ENCODE measurements at regions not wholly inside any gene's neighbourhood (a gene's known extent, or its start where the extent isn't known, plus 50 kb on each side); places are given as distances from the start of the nearest gene placed in this dataset.

DNA sequence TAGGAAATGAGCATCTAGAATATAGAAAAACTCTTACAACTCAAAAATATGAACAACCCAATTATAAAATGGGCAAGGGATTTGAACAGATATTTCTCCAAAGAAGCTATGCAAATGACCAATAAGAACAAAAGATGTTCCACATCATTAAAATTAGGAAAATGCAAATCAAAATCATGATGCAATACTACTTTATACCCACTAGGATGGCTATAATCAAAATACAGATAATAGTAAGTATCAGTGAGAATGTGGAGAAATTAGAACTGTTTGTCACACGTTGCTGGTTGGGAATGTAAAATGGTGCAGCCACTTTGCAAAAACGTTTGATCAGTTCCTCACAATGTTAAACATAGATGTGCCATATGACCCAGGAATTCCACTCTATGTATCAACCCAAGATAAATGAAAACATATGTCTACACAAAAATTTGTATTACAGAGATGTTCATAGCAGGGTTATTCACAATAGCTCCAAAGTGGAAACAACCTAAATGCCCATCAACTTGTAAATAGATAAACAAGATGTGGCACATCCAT is 558.4 kb downstream of the SLC4A3 start:
- DNase-seq, result no peak

DNA sequence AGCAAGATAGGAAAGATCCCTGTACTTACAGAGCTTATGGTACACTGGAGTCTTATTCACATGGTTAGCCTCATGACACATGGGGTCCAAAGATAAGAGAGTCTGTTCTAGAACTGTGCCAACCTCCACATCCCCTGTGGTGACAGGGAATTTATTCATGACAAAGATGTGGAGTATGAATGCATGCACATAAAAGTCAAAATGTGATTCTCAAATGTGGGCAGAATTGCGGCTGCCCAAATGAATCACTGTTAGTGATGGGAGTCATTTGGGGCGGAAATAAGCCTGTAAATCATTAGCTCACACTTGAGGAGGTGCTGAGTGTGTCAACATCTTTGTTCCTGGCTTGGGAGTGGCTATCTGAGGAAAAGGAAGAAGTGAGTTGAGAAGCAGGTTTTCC is 560.6 kb downstream of the SLC4A3 start:
- peak; percentile 16 for DNase-seq

DNA sequence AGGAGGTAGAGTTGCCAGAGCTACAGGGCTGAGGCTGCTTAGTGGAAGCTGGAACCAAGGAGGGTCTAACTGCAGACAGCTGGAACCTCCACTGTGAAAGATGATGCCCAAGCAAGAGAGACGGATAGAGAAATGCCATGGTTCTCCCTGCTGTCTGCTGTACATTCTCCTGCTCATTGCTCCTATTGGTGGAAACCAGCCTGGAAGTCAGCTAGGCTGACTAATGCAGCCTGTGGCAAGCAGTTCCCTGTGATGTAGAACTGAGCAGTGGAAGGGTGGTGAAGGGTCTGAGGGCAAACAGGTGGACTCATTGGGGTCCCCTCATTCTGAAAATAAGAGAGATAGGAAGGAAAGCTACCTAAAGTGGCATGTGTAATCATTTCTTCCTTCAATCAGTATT is 563.6 kb downstream of the SLC4A3 start:
- no peak for DNase-seq

DNA sequence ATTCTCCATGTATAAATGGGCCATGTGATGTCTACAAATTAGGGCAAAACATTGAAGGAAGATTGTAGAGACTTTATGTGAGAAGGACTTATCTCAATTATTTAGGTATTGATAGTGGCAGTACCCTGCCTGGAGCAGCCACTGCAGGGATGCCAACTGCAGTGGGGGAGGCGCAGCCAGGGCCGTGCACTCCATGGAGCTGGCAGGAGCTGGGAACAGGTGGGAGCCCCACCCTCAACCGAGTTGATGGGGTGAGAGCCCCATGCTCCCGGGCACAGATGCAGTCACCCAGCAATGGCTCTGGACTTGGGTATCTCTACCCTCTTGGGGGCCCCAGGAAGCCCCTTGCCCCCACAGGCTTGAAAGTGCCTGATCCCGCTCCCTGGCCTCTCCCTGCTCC is 564.3 kb downstream of the SLC4A3 start:
- DNase-seq, result no peak

DNA sequence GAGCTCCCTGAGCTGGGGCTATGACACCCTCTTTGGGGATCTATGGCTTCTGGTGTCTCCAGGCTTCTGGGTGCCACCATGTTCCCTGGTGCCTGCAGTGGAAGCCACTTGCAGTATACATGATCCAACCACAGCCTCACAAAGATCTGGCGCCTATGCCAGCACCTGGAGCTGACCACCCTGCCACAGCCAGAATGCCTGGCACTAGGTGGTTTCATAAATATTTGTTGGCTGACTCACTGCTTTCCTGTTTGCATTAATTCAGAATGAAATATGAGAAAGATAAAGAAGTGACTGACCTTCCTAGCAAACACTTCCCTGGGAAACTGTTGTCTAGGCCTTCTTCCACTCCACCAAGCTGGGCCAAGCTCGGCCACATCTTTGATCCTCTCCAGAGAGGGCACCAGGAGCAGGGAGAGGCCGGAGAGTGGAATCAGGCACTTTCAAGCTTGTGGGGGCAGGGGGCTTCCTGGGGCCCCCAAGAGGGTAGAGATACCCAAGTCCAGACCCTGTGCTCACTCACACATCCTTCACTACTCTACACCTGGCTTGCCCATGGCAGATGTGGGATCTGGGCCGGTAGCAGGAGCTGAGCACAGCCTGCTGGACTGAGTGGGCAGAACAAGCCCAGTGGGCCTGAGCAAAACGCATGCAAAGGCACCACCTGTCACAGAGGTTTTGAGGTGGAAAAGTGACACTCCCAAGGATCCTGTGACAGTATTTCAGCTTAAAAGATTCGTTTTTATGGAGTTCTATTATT is 565.7 kb downstream of the SLC4A3 start:
- DNase-seq, result no peak

DNA sequence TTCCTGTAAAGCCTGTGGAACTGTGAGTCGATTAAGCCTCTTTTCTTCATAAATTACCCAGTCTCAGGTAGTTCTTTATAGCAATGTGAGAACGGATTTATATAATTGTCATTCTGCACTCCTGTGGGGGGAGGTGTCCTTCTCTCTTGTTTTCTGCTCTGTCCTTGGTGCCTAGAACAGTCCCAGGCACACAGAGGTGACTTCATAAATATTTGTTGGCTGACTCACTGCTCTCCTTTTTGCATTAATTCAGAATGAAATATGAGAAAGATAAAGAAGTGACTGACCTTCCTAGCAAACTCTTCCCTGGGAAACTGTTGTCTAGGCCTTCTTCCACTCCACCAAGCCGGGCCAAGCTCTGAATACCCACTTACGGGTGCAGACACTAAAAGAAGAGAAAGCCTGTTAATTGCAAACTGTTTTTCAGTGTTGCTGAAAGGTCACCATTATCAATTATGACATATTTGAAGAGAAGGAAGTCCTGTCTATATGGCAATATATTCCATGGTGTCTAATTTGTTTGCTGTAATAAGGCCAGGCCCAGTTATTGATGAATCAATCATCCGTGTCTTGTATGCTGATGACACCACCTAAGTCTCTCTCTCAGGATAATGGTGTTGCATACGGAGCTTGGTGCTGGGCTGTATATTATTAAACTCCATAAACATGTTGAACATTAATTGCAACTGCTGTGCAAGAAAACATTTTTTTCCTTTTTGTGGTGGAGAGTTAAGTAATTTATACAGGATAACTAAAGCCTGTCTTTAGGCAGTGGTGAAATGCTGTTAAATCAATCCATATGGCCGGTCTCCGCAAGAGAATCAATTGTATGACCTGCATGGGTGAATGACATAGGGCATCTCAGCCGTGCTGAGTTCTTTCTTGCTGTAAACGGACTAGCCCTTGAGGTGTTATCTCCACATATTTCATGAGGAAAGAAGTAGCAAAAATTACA is 567.5 kb downstream of the SLC4A3 start:
- DNase-seq, result no peak

DNA sequence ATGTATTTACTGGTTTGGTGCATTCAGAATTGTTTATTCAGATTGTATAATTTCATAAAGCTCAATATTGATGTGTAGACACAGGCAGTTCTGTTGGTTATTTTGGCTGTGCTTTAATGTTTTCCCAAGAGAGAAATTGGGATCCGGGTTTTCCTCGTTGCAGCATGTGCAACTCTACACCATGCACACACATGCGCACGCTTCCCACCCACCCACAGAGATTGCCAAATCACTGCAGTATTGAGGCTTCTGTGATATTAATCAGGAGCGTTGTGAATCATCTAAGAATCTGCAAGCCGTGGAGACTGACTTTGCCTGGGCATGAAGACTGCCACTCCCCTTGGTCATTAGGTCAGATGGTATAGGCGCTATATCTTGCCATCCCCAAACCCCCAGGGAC is 571.5 kb downstream of the SLC4A3 start:
- DNase-seq, result no peak

DNA sequence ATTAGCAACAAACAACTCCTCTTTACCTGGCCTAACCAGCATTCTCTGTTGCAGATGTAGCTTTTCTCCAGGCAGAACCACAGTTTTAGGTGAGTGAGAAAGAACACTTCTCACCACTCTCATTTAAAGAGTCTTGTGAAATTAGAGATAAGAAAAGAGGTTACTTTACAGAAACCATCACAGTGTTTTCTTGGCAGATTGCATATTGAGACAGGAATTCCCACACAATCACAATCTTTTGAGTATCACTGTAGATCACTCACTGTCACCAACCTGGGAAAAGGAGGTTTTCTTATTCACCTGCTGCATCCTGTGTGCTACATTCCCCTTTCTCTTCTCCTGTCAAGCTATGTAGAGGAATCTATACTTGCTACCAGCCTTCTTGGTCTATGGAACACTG is 574.6 kb downstream of the SLC4A3 start:
- no peak for DNase-seq

DNA sequence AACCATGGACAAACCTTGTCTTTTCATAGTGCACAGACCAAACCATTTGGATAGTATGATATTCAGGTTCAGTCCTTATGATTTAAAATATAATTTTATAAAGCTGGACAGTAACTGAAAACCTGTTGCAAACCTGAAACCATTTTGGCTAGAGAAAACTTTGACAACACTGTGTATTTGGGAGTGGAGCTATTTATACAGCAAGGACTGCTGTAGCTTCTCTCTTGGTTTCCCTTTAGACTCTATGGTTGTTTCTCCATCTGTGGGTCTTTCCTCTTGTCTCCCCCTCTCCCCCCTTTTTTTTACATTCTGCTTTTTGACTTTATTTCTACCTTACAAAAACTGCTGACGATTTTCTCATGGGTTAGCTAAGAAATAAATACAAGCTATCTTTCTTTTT is 581.7 kb downstream of the SLC4A3 start:
- DNase-seq, result no peak

DNA sequence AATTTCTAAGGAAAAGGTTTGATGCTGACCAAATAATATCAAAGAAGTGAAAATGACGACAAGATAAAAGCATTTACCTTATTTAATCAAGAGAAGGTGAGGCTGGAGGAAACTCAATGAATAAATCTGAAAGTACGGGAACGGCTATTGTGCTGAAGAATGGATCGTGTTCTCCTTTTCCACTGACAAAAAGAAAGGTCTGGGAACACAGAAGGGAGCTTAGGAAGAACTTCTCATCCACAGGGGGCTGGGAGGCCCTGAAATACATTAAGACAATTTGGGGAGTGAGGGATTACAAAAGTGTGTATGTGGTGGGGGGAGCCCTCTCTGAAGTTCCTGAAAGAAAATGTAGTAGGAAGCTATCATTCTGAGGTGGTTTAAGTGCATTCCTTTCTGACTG is 582.3 kb downstream of the SLC4A3 start:
- no peak for DNase-seq

DNA sequence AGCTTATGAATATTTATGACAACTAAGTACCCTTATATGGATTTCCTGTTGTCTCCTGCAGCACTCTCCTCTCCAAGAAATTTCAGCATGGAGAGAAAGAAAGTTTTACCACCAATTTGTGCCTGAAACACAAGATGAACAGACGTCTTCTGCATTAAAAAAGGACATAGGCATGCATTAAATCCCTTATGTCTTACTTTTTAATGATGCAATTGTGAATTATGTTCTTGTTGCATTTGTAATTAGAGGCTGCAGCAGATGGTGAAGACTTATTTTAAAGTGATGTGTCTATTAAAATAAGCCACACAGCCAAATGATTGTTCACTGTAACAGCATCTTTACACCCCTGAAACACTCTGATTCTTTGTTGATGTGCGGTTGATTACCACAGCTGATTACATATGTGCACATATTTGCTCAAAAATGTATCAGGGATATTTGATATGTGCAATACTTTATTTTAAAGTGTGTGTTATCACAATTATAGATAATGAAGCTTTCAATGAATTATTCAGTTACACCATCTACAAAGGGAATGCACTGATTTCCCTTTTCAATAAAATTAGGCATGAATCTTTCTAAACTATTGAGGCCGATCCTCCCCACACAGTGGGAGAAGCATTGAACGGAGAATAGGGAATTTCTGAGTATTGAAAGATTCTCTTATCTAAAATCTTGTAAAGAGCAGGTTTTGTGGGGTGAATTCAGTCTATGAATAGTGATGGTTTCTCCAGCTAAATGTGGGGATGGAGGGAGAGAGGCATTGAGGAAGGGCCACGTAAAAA is 585.1 kb downstream of the SLC4A3 start:
- no peak for DNase-seq

DNA sequence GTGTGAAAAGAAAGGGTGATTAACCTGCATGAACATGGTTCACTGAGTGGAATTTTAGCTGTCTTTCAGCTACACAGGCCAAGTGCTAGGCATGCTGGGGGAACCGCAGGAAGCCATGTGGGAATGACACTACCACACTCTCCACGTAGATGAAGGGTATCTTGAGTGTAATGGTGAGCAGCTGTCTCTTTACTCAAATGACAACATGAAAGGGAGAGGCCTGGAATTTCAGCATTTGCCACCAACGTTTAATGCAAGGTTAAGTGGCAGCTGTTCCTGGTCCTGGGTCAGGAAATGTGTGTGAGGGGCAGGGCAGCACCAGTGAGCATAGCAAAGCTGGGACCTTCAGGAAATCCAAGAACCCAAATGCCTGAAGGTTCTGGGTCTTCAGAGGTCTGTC is 588.4 kb downstream of the SLC4A3 start:
- DNase-seq, result no peak

DNA sequence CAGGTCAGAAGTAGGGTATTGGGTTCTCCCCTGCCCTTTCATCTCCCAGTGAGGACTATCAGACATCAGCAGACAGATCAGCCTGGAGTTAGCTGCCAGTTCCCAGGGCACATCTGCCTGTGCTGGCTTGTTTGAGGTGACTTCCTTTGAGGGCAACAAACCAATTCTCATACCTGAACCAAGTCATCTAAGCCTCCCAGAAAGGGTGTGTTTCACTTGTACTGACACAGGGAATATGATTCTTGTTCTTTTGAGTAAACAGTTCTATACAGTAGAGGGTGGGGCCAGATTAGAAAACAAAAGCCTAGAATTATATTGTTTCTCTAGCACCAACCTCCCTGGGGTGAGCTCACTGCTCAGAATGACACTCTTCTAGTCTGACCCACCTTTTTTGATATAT is 591.9 kb downstream of the SLC4A3 start:
- DNase-seq, result no peak

DNA sequence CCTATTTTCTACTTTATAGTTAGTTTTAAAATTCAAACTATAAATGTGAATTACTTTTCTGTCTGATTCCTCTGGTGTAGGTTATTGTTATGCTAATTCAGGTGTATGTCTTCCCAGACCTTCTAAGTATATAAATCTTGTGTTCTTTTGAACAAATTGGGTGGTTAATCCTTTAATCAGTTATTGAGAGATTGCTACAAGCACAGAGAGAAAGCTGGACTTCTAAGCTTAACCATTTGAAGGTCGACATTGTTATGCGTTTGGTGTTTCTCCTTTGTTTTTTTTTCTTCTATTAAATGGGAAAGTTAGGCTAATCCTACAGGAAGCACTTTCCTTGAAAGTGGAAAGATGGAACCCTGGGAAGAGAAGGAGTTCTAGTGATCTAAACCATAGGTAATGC is 592.6 kb downstream of the SLC4A3 start:
- DNase-seq, result no peak

DNA sequence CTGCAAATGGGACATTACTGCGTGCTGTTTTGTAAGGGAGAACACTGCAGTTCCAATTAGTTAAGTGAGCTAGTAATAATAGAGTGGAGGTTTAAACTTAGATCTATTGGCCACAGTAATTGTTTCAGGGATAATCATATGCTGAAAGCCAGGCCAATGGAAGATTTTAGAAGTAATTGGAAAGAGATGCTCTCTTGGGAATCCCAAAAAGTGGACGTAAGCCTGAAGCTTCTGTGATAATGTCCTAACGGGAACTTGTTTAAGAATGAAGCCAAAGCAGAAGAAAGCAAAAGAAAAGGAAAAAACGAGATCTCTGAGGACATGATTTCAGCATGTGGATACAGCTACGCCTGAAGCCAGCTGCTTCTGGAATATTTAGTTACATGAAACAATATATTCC is 594.6 kb downstream of the SLC4A3 start:
- DNase-seq, result no peak

DNA sequence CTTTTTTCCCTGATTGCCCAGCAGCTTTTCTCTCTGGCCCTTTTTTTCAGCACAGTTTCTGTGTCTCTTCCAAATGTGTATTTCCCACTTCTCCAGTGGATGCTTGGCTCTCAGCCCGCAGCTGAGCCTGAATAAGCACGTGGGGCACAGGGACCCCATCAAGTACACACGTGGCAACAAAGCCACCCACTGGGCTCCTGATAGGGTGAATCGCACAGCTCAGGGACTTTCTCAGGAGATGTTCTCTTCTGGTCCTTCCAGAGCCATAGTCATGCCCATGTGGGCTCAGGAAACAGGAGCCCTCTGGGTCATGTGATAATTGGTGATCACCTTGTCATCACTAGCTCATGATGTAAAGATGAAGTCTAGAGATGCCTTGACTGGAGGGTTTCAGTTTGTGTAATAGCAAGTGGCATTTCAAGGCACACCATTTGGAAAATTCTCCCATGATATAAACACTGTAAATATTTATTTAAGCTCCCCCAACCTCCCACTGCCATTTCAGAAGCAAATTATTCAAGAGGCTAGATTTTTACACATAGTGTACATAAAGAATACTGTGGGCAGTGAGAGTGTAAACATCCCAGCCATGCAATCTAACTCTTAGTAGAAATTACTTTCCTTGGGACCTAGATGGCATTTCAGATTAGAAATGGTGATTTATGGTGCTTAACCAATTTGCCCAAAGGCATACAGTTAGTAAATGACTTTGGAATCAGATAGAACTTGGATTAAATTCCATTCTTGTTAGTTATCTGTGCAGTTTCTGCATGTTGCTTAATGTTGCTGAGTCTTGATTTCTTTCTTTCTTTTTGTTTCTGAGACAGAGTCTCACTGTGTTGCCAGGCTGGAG is 597.5 kb downstream of the SLC4A3 start:
- DNase-seq, result no peak

DNA sequence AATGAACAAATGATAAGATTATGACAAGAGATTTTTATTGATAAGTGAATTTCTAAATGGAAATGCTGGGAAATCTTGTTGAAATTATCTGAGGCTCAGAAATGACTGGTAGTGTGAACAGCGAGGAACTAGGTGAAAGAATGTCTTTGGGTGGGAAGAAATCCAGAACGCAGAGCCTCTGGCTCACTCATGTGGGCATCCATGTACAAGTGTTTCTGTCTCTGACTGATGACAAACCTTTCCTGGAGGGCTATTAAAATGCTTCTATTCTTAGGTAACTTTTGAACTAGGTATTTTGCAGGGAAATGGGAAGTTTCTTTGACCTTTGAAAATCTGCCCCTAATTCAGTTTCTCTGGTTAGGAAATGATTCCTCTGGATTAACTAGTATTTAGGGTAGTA is 598.6 kb downstream of the SLC4A3 start:
- no peak for DNase-seq

DNA sequence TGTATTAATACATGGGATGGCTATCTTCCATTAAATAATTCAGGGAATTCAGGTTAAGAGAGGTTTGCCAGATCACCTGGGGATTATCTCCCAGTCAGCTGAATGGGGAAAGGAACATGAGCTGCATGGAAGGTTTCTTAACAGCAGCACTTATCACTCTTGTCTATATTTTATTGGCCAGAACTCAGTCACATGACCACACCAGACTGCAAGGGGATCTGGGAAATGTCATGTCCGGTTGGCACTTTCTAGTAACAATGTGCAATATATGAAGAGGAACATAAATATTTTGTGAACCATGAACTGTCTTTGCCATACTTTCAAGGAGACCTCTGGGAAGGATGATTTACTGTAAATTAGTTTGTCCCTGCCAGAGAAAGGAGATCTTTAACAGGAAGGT is 599.1 kb downstream of the SLC4A3 start:
- no peak for DNase-seq

DNA sequence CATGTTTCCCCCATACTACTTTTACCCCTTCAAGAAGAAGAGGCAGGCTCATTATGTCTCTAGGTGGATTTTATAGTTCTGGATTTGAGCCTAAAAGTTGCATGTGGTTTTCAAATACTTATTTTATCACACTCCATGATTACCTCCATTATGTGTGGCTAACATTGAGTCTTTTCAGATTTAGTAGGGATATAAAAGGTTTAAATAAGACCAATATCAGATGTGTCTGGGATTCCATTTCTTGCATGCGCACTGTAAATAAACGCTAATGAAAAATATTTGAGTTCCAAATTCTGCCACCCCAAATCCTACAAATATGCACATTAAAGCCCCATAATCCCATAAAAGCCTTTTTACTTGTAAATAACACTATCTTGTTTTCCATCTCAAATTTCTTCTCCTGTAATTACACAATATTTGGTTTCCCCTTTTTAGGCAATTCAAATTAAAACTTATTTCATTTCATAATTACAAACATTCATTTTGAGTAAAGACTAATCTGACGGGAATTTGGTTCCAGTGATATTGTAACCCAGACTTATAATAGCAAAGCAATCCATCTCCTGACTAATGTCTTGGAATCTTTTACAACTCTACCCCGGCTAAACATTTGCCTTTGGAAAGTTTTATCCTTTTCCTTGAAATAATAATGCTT is 600.0 kb downstream of the SLC4A3 start:
- DNase-seq, result no peak

DNA sequence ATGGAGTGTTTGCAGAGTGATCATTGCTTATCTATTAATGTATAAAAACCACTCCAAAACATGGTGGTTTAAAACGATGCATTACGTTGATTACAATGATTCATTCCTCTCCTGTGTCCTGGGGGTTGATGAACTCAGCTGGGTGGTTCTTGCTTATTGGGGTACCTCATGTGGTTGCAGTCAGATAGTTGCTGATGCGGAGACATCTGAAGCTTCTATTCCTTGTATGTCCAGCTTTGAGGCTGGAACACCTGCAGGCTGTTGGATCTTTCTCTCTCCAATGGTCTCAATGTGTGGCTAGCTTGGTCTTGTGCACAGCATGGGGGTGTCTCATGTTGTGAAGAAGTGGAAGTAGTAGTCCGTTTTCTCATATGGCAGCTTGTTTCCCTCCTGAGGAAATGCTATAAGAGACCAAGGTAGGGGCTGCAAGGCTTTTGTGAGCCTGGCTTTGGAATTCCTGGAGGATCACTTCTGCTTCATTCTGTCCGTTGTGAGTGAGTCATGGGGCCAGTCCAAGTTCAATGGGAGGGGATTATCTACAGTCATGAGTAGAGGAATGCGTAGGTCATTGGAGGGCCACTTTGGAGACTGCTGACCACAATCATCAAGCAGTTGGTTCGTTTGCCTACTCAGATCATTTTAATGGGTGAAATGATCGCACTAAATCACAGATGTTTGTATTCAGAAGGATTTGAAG is 601.0 kb downstream of the SLC4A3 start:
- DNase-seq, result no peak

DNA sequence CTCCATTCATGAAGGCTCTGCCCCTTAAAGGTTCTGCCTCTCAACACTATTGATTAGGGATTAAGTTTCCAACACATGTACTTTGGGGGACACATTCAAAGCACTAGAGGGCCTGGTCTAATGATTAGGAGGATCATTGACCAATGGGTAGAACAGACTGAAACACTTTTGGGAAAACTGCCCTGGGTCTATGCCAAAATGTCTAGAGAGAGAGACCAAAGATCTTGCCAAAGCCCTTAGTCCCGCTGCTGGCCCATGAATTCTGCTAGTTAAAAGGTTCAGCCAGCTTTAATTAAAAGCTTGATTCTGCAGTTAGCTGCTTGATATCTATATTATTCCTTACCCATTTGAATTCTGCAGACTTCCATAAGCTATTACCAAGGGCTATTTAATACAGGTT is 613.2 kb downstream of the SLC4A3 start:
- DNase-seq, result no peak
